ENCODE measurements at regions not wholly inside any gene's neighbourhood (a gene's known extent, or its start where the extent isn't known, plus 50 kb on each side); places are given as distances from the start of the nearest gene placed in this dataset.

GRCh38 chr20:10111959-10112250 is 77.1 kb downstream of the ANKEF1 start:
- TF ChIP-seq EZH2 (IDR thresholded peaks at IDR 0.05; ENCODE audit: insufficient read depth, low read length) (no peak), CTCF (IDR thresholded peaks at IDR 0.05; ENCODE audit: insufficient read depth, low read depth, low read length) (no peak)

All from astrocyte (in vitro differentiated cells and primary cell).